Endodermal cell (in vitro differentiated cells): ENCODE measurements at regions not wholly inside any gene's neighbourhood (a gene's known extent, or its start where the extent isn't known, plus 50 kb on each side); places are given as distances from the start of the nearest gene placed in this dataset.

Experiments used
- DNase-seq: peaks from one replicate; pipeline ENCODE4 v3.0.0-alpha.2; 2017
- H3K27ac ChIP-seq: 2 replicates; pipeline ENCODE4 v1.5.1; 2013; ENCODE audit warnings: mild to moderate bottlenecking, low read depth, low read length, moderate library complexity
- H3K27me3 ChIP-seq: 2 replicates; pipeline ENCODE4 v1.6.1; 2013; ENCODE audit warnings: mild to moderate bottlenecking, low read length, moderate library complexity; ENCODE audit not compliant: insufficient read depth, control insufficient read depth, poor library complexity, severe bottlenecking
- H3K36me3 ChIP-seq: 2 replicates; pipeline ENCODE4 v1.7.0; 2013; ENCODE audit warnings: mild to moderate bottlenecking, low read length, moderate library complexity; ENCODE audit not compliant: control insufficient read depth, insufficient read depth
- H3K4me1 ChIP-seq: one replicate; pipeline ENCODE4 v1.7.0; 2013; ENCODE audit warnings: low read length; ENCODE audit not compliant: control insufficient read depth, insufficient read depth
- H3K4me3 ChIP-seq: 2 replicates; pipeline ENCODE4 v1.5.1; 2013; ENCODE audit warnings: mild to moderate bottlenecking, low read length, moderate library complexity
- H3K9ac ChIP-seq: 2 replicates; pipeline ENCODE4 v1.6.1; 2013; ENCODE audit warnings: mild to moderate bottlenecking, low read length, moderate library complexity; ENCODE audit not compliant: poor library complexity, severe bottlenecking; ENCODE audit errors: extremely low read depth
- H3K9me3 ChIP-seq: 2 replicates; pipeline ENCODE4 v1.6.1; 2013; ENCODE audit warnings: mild to moderate bottlenecking, low read length, moderate library complexity; ENCODE audit not compliant: control insufficient read depth
- H3K27ac Mint-ChIP-seq: 2 replicates; pipeline ENCODE4 v1.8.0; 2020; ENCODE audit warnings: mixed read lengths
- H3K27me3 Mint-ChIP-seq: 2 replicates; pipeline ENCODE4 v1.8.0; 2021; ENCODE audit warnings: mild to moderate bottlenecking, mixed read lengths; ENCODE audit not compliant: insufficient read depth
- H3K36me3 Mint-ChIP-seq: 2 replicates; pipeline ENCODE4 v1.8.0; 2020; ENCODE audit warnings: low read depth, mixed read lengths
- H3K4me1 Mint-ChIP-seq: 2 replicates; pipeline ENCODE4 v1.8.0; 2020; ENCODE audit warnings: mixed read lengths
- H3K4me3 Mint-ChIP-seq: 2 replicates; pipeline ENCODE4 v1.8.0; 2020; ENCODE audit warnings: mild to moderate bottlenecking, moderate library complexity, mixed read lengths
- H3K9me3 Mint-ChIP-seq: 2 replicates; pipeline ENCODE4 v1.8.0; 2020; ENCODE audit warnings: mild to moderate bottlenecking, mixed read lengths
- CTCF ChIP-seq: fragments of 200-600 bp; sonication (generic); conservative IDR thresholded peaks from 2 replicates; pipeline ENCODE4 v1.5.0; 2021; ENCODE audit warnings: antibody characterized with exemption, mild to moderate bottlenecking
- WGBS, 2 experiments: methylation state at CpG; one replicate each; pipeline versions ENCODE4 v1.1.5 to v1.1.7; 2013; ENCODE audit warnings: missing lambda C conversion rate in 2 of 2, mixed read lengths in 1 of 2; ENCODE audit not compliant: insufficient coverage in 1 of 2, insufficient read length in 1 of 2; 5-methylcytosine and 5-hydroxymethylcytosine counted together

GRCh38 chr11:112448168-112448567 lies 187.5 kb upstream of the PLET1 start:
- TF ChIP-seq CTCF: no peak
- Mint-ChIP-seq H3K27me3 (no peaks in the 10 kb centered on the region), H3K9me3 (peaks cover 7% of the 10 kb centered on the region), H3K4me3 (no peak overlapping the region), H3K27ac (no peak overlapping the region), H3K4me1 (no peaks in the 10 kb centered on the region), H3K36me3 (no peaks in the 10 kb centered on the region)
- H3K36me3 ChIP-seq: no peaks in the 10 kb centered on the region
- H3K9me3 ChIP-seq: peaks cover 17% of the 10 kb centered on the region
- 94% methylated on average over 4 of the region's 4 CpGs; no CpG with 5 or more reads in 1 of the 2 experiments for WGBS, 2 experiments
- no peaks in the 10 kb centered on the region for H3K4me1 ChIP-seq
- H3K9ac ChIP-seq: no peak overlapping the region
- no peak for DNase-seq
- H3K27ac ChIP-seq: no peak overlapping the region
- no peaks in the 10 kb centered on the region for H3K27me3 ChIP-seq
- no peak overlapping the region for H3K4me3 ChIP-seq

- H3K4me3 ChIP-seq: no peak overlapping the region
- peaks cover 7% of the 10 kb centered on the region for H3K9me3 Mint-ChIP-seq
- no peak overlapping the region for H3K27ac Mint-ChIP-seq
- no peaks in the 10 kb centered on the region for H3K27me3 Mint-ChIP-seq
- no peaks in the 10 kb centered on the region for H3K4me1 ChIP-seq
- H3K36me3 ChIP-seq: no peaks in the 10 kb centered on the region
- no peaks in the 10 kb centered on the region for H3K36me3 Mint-ChIP-seq
- peaks cover 17% of the 10 kb centered on the region for H3K9me3 ChIP-seq
- H3K27me3 ChIP-seq: no peaks in the 10 kb centered on the region
- DNase-seq: no peak
- no peak overlapping the region for H3K4me3 Mint-ChIP-seq
- H3K9ac ChIP-seq: no peak overlapping the region
- WGBS, 2 experiments: 71 to 100% methylated on average over 1 of the region's 1 CpG
- no peak for TF ChIP-seq CTCF
- H3K4me1 Mint-ChIP-seq: no peaks in the 10 kb centered on the region
- H3K27ac ChIP-seq: no peak overlapping the region
These were observed 188.1 kb upstream of the PLET1 start for GRCh38 chr11:112448806-112449205.

GRCh38 chr11:112451250-112451649 lies 190.6 kb upstream of the PLET1 start:
- Histone ChIP-seq H3K36me3 (no peaks in the 10 kb centered on the region), H3K4me3 (no peak overlapping the region), H3K27me3 (no peaks in the 10 kb centered on the region), H3K27ac (no peak overlapping the region), H3K4me1 (no peaks in the 10 kb centered on the region), H3K9me3 (peaks cover 5% of the 10 kb centered on the region), H3K9ac (no peak overlapping the region)
- Mint-ChIP-seq H3K27me3 (no peaks in the 10 kb centered on the region), H3K9me3 (peaks cover 2% of the 10 kb centered on the region), H3K4me1 (no peaks in the 10 kb centered on the region), H3K36me3 (no peaks in the 10 kb centered on the region), H3K4me3 (no peak overlapping the region), H3K27ac (no peak overlapping the region)
- 93 to 96% methylated on average over 3 to 4 of the region's 4 CpGs for WGBS, 2 experiments
- DNase-seq: no peak
- no peak for TF ChIP-seq CTCF
